NCI-H1436 treated with DMSO at 0.1 percent for 48 hours (cell line): ENCODE measurements at regions not wholly inside any gene's neighbourhood (a gene's known extent, or its start where the extent isn't known, plus 50 kb on each side); places are given as distances from the start of the nearest gene placed in this dataset.

ENCODE experiments used
- DNase-seq: peaks from one replicate; lab custom pipeline; 2025; lab: John Stamatoyannopoulos, UW

GRCh38 chr4:138925495-138925894 is 90.1 kb upstream of the NOCT start:
- no peak for DNase-seq

DNA sequence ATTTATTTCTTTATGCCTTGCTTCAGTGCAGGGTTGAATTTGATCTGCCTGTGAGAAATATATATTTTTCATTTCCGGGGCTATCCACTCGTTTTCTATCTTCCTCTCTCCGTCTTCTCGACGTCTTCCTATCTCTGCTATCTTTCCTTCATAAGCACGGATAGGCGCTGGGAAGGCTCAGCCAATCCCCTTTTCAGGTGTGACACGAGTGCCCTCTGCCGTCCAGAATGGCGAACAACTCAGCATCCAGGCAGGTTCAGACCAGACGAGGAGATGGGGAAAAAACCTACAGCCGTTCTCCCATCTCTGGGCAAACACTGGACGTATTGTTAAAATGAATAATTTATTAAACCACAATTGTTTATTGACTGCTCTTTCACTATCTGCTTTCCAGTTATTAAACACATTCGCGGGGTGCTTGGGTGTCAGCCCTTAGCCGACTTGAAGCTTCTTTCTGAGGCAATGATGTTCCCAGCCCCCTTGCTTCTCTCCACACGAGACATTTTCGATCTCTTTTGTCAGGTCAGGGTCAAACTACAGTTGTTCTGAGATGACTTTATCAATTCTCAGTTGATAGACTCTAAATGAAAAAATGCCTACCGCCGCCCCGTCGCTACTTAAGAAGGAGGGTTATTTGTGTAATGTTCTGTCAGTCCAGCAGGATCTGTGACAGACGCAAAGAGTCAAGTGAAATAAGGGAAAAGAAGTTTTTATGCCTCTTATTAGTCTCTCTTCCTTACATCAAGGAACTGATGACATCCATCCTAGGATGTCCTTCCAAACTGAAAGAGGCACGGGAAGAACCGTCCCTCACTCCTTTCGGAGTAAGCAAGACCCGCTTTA is 96.3 kb upstream of the NOCT start:
- peak; percentile 20 for DNase-seq

DNA sequence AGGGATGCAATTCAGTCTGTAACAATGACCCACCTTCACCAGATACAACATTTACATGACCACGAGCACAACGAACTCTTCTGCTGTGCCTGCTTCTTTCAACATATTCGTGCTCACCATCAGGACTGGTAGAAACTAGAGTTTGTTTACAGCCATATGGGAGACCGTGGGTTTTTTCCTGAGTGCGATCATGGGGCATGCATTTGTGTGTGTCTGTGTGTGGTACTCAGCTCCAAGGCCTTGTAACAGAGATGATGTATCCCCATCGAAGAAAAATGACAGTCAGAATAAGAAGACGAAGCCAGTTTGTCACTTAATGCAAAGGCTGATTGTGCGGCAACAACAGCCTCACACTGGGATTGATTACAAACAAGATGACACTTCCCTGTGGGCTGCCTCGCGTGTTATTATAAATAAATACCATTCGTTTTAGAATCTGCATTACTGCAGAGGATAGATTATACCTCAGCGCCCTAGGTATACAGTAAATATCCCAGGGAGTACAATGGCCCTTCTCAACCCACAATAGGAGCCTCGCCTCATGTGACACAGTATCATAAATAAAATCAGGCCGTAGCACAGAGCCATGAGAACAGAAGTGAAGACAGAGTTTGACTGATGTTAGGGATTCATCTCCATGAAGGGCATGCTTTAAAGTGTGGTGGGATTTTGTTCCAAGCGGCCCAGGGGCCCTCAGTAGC is 97.3 kb upstream of the NOCT start:
- no peak for DNase-seq

DNA sequence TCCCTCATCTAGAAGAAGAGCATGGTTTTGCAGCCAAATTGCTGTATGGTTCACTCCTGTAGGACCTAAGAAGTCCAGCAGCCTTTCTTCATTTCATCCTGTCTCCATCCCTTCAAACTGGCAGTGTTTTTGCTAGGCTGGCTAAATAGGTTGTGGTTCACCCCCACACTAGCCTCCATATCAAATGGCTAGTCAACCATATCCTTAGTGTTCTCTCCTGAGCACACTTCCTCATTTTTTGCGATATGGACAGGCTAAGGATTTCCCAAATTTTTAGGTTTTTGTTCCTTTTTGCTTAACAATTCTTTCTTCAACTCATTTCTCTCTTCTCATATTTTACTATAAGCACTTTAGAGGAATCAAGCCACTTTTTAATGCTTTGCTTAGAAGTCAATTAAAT is 98.8 kb upstream of the NOCT start:
- DNase-seq, result no peak

GRCh38 chr4:138915756-138916155 is 99.8 kb upstream of the NOCT start:
- no peak for DNase-seq

- DNase-seq, result no peak
These were observed 102.8 kb upstream of the NOCT start for GRCh38 chr4:138912704-138913340.

- peak; percentile 77 for DNase-seq
These were observed 103.5 kb upstream of the NOCT start for GRCh38 chr4:138911909-138912703.

GRCh38 chr4:138910914-138911336 is 104.7 kb upstream of the NOCT start:
- peak; percentile 80 for DNase-seq

- no peak for DNase-seq
These were observed 105.2 kb upstream of the NOCT start for GRCh38 chr4:138910195-138910913.

GRCh38 chr4:138909587-138909986 is 106.0 kb upstream of the NOCT start:
- no peak for DNase-seq

DNA sequence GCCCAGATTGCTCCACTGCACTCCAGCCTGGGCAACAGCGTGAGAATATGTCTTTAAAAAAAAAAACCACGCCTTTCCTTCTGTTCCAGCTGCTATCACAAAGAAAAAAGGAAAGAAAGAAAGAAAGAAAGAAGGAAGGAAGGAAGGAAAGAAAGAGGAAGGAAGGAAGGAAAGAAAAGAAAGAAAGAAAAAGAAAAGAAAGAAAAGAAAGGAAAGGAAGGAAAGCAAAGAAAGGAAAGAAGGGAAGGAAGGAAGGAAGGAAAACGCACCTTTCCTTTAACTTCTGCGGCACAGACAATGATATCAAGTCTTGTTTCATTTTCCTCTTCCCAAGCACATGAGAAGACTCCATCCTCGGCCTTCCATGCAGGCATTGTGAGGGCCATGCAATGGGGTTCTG is 107.4 kb upstream of the NOCT start:
- no peak for DNase-seq

GRCh38 chr4:138907174-138907573 is 108.4 kb upstream of the NOCT start:
- DNase-seq, result no peak

GRCh38 chr4:138904793-138905192 is 110.8 kb upstream of the NOCT start:
- no peak for DNase-seq

DNA sequence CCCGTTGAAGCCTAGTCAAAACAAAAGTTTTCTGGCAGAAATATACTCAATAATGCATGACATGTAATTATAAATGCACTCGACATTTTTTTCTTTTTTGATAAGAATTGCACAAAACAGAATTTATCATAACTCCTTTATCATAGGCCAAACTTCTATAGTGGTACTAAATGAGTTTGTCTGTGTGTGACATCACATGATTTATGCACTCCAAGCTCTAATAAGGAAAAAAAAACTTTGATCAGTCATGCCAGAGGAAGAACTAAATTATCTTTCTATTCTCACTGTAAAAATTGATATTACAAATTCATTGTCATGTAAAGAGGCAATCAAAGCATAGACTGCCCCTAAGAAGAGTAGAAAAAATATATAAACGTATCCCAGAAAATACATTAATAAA is 112.4 kb upstream of the NOCT start:
- no peak for DNase-seq

- DNase-seq, result no peak
These were observed 112.9 kb upstream of the NOCT start for GRCh38 chr4:138902705-138903104.

- DNase-seq, result no peak
These were observed 114.4 kb upstream of the NOCT start for GRCh38 chr4:138901177-138901576.

DNA sequence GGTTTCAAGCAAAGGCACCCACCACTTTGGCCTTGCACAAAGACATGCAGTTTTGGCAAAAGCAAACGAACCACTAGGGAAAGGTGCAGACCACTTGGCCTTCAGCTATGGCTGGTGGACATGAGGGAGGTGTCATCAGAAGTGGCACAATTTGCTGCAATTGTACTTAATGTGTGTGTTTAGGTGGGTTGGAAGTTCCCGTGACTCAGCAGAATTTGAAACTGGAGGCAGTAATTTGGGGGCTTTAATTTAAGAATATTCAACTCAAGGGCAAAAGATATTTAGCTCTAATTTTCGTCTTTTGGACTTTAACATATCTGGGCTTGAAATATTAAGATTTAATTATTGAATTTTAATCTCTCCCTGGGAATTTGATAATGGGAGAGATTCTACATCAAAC is 115.6 kb upstream of the NOCT start:
- DNase-seq, result no peak

GRCh38 chr4:138898282-138898681 is 117.3 kb upstream of the NOCT start:
- DNase-seq, result no peak

DNA sequence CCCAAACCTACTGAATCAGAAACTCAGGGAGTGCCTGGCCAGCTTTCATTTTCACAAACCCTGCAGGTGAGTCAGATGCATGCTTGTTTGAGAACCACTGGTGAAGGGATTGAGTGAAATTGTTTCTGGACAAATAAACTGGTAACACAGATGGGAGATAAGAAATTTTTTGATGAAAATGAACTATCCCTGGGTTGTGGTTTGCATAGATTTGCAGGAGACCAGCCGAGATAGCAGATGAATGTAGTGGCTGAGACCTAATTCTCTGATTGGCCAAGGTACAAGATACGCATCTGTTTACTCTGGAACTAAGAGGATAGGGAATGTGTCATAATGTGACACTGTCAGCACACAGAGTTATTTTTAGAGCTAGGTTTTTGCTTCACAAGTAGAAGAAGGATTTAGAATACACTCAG is 117.8 kb upstream of the NOCT start:
- DNase-seq, result no peak

- no peak for DNase-seq
These were observed 120.9 kb upstream of the NOCT start for GRCh38 chr4:138894709-138895108.

DNA sequence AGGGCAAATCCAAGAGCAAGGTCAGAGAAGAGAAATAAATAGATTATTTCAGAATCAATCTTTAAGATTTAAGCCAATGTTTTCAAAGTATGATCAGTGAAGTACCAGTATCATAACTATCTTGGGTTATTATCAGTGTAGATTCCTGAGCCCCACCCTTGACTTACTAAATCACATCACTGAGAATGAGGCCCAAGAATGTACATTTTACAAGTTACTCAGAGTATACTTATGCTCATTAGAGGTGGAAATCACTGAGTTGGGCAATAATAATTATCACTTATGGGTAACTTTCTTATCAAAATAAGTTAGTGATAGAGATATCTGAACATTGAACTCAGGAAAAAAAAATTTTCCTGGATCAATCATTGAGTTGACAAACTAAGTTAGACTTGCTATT is 121.6 kb upstream of the NOCT start:
- DNase-seq, result no peak
